Activated CD8-positive, alpha-beta T cell treated with anti-CD3 and anti-CD28 coated beads for 36 hours (primary cell): ENCODE measurements at regions not wholly inside any gene's neighbourhood (a gene's known extent, or its start where the extent isn't known, plus 50 kb on each side); places are given as distances from the start of the nearest gene placed in this dataset.

Experiments used
- ATAC-seq: fragments of 200-7000 bp; cut with Tn5 transposase; one replicate; pipeline ENCODE4 v1.10.0; 2021; ENCODE audit warnings: mild to moderate bottlenecking, moderate library complexity
- CTCF ChIA-PET: fragments of 350-600 bp; sonication (Branson Sonifier 250); formaldehyde crosslinking; loops from one replicate; lab custom pipeline; 2021; ENCODE audit warnings: antibody characterized with exemption; lab: Charles Lee
- POLR2A ChIA-PET: fragments of 350-600 bp; sonication (Branson Sonifier 250); formaldehyde crosslinking; loops from one replicate; lab custom pipeline; 2021; ENCODE audit warnings: antibody characterized with exemption; lab: Charles Lee
- DNase-seq: peaks from one replicate; pipeline ENCODE4 v3.0.0-alpha.2; 2020
- H3K27ac Mint-ChIP-seq: one replicate; pipeline ENCODE4 v1.8.0; 2021; ENCODE audit warnings: mild to moderate bottlenecking, mixed read lengths
- H3K27me3 Mint-ChIP-seq: one replicate; pipeline ENCODE4 v1.8.0; 2021; ENCODE audit warnings: mixed read lengths
- H3K36me3 Mint-ChIP-seq: one replicate; pipeline ENCODE4 v1.8.0; 2021; ENCODE audit warnings: low read depth, mixed read lengths
- H3K4me1 Mint-ChIP-seq: one replicate; pipeline ENCODE4 v1.8.0; 2021; ENCODE audit warnings: low read depth, mixed read lengths
- H3K4me3 Mint-ChIP-seq: one replicate; pipeline ENCODE4 v1.8.0; 2021; ENCODE audit warnings: mild to moderate bottlenecking, moderate library complexity, mixed read lengths
- H3K9me3 Mint-ChIP-seq: one replicate; pipeline ENCODE4 v1.8.0; 2021; ENCODE audit warnings: mixed read lengths
- CTCF ChIP-seq: fragments of 200-600 bp; IDR thresholded peaks from one replicate; pipeline ENCODE4 v1.8.0; 2022; ENCODE audit warnings: antibody characterized with exemption, mild to moderate bottlenecking
- intact Hi-C: fragments of 100-400 bp; cut with micrococcal nuclease; formaldehyde crosslinking; loops from one replicate; pipeline ENCODE4 v1.10.0; 2022

GRCh38 chr7:81573128-81573527 lies 196.7 kb downstream of the HGF start:
- ATAC-seq (no peak), DNase-seq (no peak)
- Mint-ChIP-seq H3K27me3 (no peaks in the 10 kb centered on the region), H3K4me1 (no peaks in the 10 kb centered on the region), H3K9me3 (no peaks in the 10 kb centered on the region), H3K36me3 (no peaks in the 10 kb centered on the region), H3K4me3 (no peak overlapping the region), H3K27ac (no peak overlapping the region)
- POLR2A ChIA-PET: no interaction called here
- CTCF ChIA-PET: no interaction called here
- no peak for TF ChIP-seq CTCF
- intact Hi-C loops: no loop called here

- ATAC-seq (no peak), DNase-seq (no peak)
- Mint-ChIP-seq H3K27me3 (no peaks in the 10 kb centered on the region), H3K36me3 (no peaks in the 10 kb centered on the region), H3K27ac (no peak overlapping the region), H3K4me1 (no peaks in the 10 kb centered on the region), H3K9me3 (no peaks in the 10 kb centered on the region), H3K4me3 (no peak overlapping the region)
- intact Hi-C loops: no loop called here
- ChIA-PET POLR2A (no interaction called here), CTCF (no interaction called here)
- TF ChIP-seq CTCF: no peak
These were observed 207.3 kb downstream of the HGF start for GRCh38 chr7:81562581-81562980.

- no peak for TF ChIP-seq CTCF
- CTCF ChIA-PET: no interaction called here
- POLR2A ChIA-PET: no interaction called here
- no peaks in the 10 kb centered on the region for H3K4me1 Mint-ChIP-seq
- intact Hi-C loops: no loop called here
- no peak for DNase-seq
- no peak for ATAC-seq
- H3K9me3 Mint-ChIP-seq: no peaks in the 10 kb centered on the region
- H3K36me3 Mint-ChIP-seq: no peaks in the 10 kb centered on the region
- H3K27me3 Mint-ChIP-seq: no peaks in the 10 kb centered on the region
- no peak overlapping the region for H3K27ac Mint-ChIP-seq
- no peak overlapping the region for H3K4me3 Mint-ChIP-seq
These were observed 209.1 kb downstream of the HGF start for GRCh38 chr7:81560708-81561107.

- ChIA-PET POLR2A (no interaction called here), CTCF (no interaction called here)
- H3K4me1 Mint-ChIP-seq: no peaks in the 10 kb centered on the region
- no peak overlapping the region for H3K4me3 Mint-ChIP-seq
- DNase-seq: no peak
- no peak overlapping the region for H3K27ac Mint-ChIP-seq
- intact Hi-C loops: no loop called here
- TF ChIP-seq CTCF: no peak
- H3K27me3 Mint-ChIP-seq: no peaks in the 10 kb centered on the region
- peaks cover 2% of the 10 kb centered on the region for H3K9me3 Mint-ChIP-seq
- ATAC-seq: no peak
- H3K36me3 Mint-ChIP-seq: no peaks in the 10 kb centered on the region
These were observed 220.3 kb downstream of the HGF start for GRCh38 chr7:81549484-81550016.

GRCh38 chr7:81534996-81535395 lies 234.9 kb downstream of the HGF start:
- DNase-seq (no peak), ATAC-seq (no peak)
- ChIA-PET CTCF (no interaction called here), POLR2A (no interaction called here)
- no peaks in the 10 kb centered on the region for H3K36me3 Mint-ChIP-seq
- H3K4me1 Mint-ChIP-seq: no peaks in the 10 kb centered on the region
- no peak for TF ChIP-seq CTCF
- no peaks in the 10 kb centered on the region for H3K27me3 Mint-ChIP-seq
- H3K9me3 Mint-ChIP-seq: no peaks in the 10 kb centered on the region
- intact Hi-C loops: no loop called here
- H3K4me3 Mint-ChIP-seq: no peak overlapping the region
- H3K27ac Mint-ChIP-seq: no peak overlapping the region
